GM12878 (cell line): ENCODE measurements at regions not wholly inside any gene's neighbourhood (a gene's known extent, or its start where the extent isn't known, plus 50 kb on each side); places are given as distances from the start of the nearest gene placed in this dataset.

Source experiments
- ATAC-seq: fragments of 200-7000 bp; cut with Tn5 transposase; 3 replicates; pipeline ENCODE4 v1.9.1; 2020; ENCODE audit warnings: mild to moderate bottlenecking, moderate library complexity
- BruUV-seq: library from RNA; stranded (reverse); fragments of 400-500 nt; replicated peaks from 2 replicates; lab custom pipeline; 2021; lab: Mats Ljungman, UMichigan
- CTCF ChIA-PET: fragments of 300-600 bp; sonication (Branson Sonifier 250); formaldehyde crosslinking; extraction: SDS; loops from one replicate; lab custom pipeline; 2021; ENCODE audit warnings: inconsistent platforms; lab: Yijun Ruan, JAX
- POLR2A ChIA-PET: fragments of 350-600 bp; formaldehyde crosslinking; extraction: SDS; loops from one replicate; lab custom pipeline; 2021; ENCODE audit warnings: inconsistent platforms; lab: Charles Lee
- RAD21 ChIA-PET: fragments of 300-600 bp; sonication (Branson Sonifier 250); formaldehyde crosslinking; loops from one replicate; lab custom pipeline; 2023; ENCODE audit warnings: antibody characterized with exemption; ENCODE audit not compliant: unreplicated experiment; lab: Charles Lee
- SMC1A ChIA-PET: fragments of 300-600 bp; sonication (Branson Sonifier 250); formaldehyde crosslinking; loops from one replicate; lab custom pipeline; 2023; ENCODE audit not compliant: unreplicated experiment, uncharacterized antibody; lab: Charles Lee
- DNase-seq: peaks from one replicate; pipeline ENCODE4 v3.0.0-alpha.2; 2011; ENCODE audit warnings: low read depth, low spot score
- FAIRE-seq: peaks from 3 replicates; lab custom pipeline; 2011; peaks lifted over from hg19 to GRCh38; lab: Jason Lieb, UNC
- H2AFZ ChIP-seq: 2 replicates; pipeline ENCODE4 v1.6.0; 2011; ENCODE audit warnings: low read depth, low read length, control low read depth; ENCODE audit not compliant: control insufficient read depth
- H3K27ac ChIP-seq: 2 replicates; pipeline ENCODE4 v1.5.1; 2011; ENCODE audit warnings: control low read depth; ENCODE audit not compliant: control insufficient read depth, insufficient read depth
- H3K27me3 ChIP-seq, 2 experiments: replicated peaks in 1 of 2; 2 replicates each; pipeline versions ENCODE4 v1.6.0 to v1.6.1; 2011; ENCODE audit warnings: low read length in 1 of 2; ENCODE audit not compliant: control insufficient read depth in 2 of 2, insufficient read depth in 2 of 2
- H3K36me3 ChIP-seq, 2 experiments: 2 replicates each; pipeline ENCODE4 v1.5.1; 2011; ENCODE audit warnings: low read length in 1 of 2; ENCODE audit not compliant: control insufficient read depth in 2 of 2, insufficient read depth in 2 of 2
- H3K4me1 ChIP-seq: 2 replicates; pipeline ENCODE4 v1.6.1; 2011; ENCODE audit warnings: mild to moderate bottlenecking, low read length, moderate library complexity, mixed read lengths; ENCODE audit not compliant: control insufficient read depth, insufficient read depth
- H3K4me2 ChIP-seq: 2 replicates; pipeline ENCODE4 v1.6.0; 2011; ENCODE audit warnings: control low read depth; ENCODE audit not compliant: control insufficient read depth, insufficient read depth
- H3K4me3 ChIP-seq: fragments of 200-600 bp; sonication (generic); 2 replicates; pipeline ENCODE4 v1.5.1; 2016
- H3K79me2 ChIP-seq: 2 replicates; pipeline ENCODE4 v1.6.0; 2011; ENCODE audit warnings: low read length; ENCODE audit not compliant: control insufficient read depth, insufficient read depth
- H3K9ac ChIP-seq: 2 replicates; pipeline ENCODE4 v1.8.0; 2011; ENCODE audit warnings: low read length, control low read depth, mixed read lengths; ENCODE audit not compliant: control insufficient read depth, insufficient read depth
- H3K9me3 ChIP-seq: replicated peaks from 3 replicates; pipeline ENCODE4 v1.5.1; 2011; ENCODE audit warnings: mild to moderate bottlenecking, low read length; ENCODE audit not compliant: control insufficient read depth, insufficient read depth
- H4K20me1 ChIP-seq: 2 replicates; pipeline ENCODE4 v1.6.0; 2011; ENCODE audit not compliant: control insufficient read depth, insufficient read depth
- ASH2L ChIP-seq: fragments of 300-600, 200-600 bp; sonication (generic); IDR thresholded peaks from 2 replicates; pipeline ENCODE4 v1.6.1; 2017; ENCODE audit warnings: low read depth, mild to moderate bottlenecking, borderline replicate concordance
- CREM ChIP-seq: IDR thresholded peaks from 2 replicates; pipeline ENCODE4 v1.6.1; 2014; ENCODE audit warnings: antibody characterized with exemption, low read depth
- EZH2 ChIP-seq: IDR thresholded peaks from 2 replicates; pipeline ENCODE4 v1.6.1; 2012; ENCODE audit warnings: low read depth, mild to moderate bottlenecking, control low read depth, inconsistent platforms, low read length, borderline replicate concordance; ENCODE audit not compliant: control insufficient read depth
- FOXK2 ChIP-seq: fragments of 450-650 bp; IDR thresholded peaks from 2 replicates; pipeline ENCODE4 v1.6.1; 2017; ENCODE audit warnings: mild to moderate bottlenecking, moderate library complexity
- HDAC2 ChIP-seq: fragments of 200-600 bp; sonication (generic); IDR thresholded peaks from 2 replicates; pipeline ENCODE4 v1.6.1; 2017
- KAT2A ChIP-seq: conservative IDR thresholded peaks from 2 replicates; pipeline ENCODE4 v1.6.1; 2011; ENCODE audit warnings: low read depth, low read length; ENCODE audit not compliant: control insufficient read depth
- MEF2B ChIP-seq: fragments of 450-650 bp; IDR thresholded peaks from 2 replicates; pipeline ENCODE4 v1.6.1; 2018; ENCODE audit warnings: mild to moderate bottlenecking, moderate library complexity; ENCODE audit not compliant: partially characterized antibody, poor library complexity, severe bottlenecking
- MYC ChIP-seq: IDR thresholded peaks from 2 replicates; pipeline ENCODE4 v1.6.1; 2011; ENCODE audit warnings: mild to moderate bottlenecking, low read length, moderate library complexity, inconsistent platforms; ENCODE audit not compliant: insufficient read depth, insufficient replicate concordance, insufficient read length, severe bottlenecking
- RCOR1 ChIP-seq: conservative IDR thresholded peaks from 2 replicates; pipeline ENCODE4 v1.6.1; 2012; ENCODE audit warnings: low read depth, low read length, improper control_type of control experiment
- SIN3A ChIP-seq: IDR thresholded peaks from 2 replicates; pipeline ENCODE4 v1.6.1; 2012; ENCODE audit warnings: low read depth, low read length, improper control_type of control experiment
- SPI1 ChIP-seq: IDR thresholded peaks from 2 replicates; pipeline ENCODE4 v1.6.1; 2011; ENCODE audit warnings: low read depth, mild to moderate bottlenecking, low read length, moderate library complexity, borderline replicate concordance; ENCODE audit not compliant: insufficient read depth
- SRF ChIP-seq, 2 experiments: IDR thresholded peaks; 2 replicates each; pipeline ENCODE4 v1.6.1; 2011; ENCODE audit warnings: low read depth in 2 of 2, low read length in 2 of 2, mild to moderate bottlenecking in 1 of 2, moderate library complexity in 1 of 2
- ZNF24 ChIP-seq: fragments of 450-650 bp; IDR thresholded peaks from 2 replicates; pipeline ENCODE4 v1.6.1; 2017; ENCODE audit warnings: antibody characterized with exemption, mild to moderate bottlenecking
- WGBS: methylation state at CpG from one replicate; pipeline ENCODE4 v1.1.6; 2016; ENCODE audit warnings: low lambda C conversion rate; ENCODE audit not compliant: insufficient replicate concordance, insufficient coverage; ENCODE audit errors: missing lambda C conversion rate; 5-methylcytosine and 5-hydroxymethylcytosine counted together
- in situ Hi-C: fragments of 300-500 bp; cut with MboI; formaldehyde crosslinking; loops from 9 replicates; pipeline ENCODE4 v1.14.3; 2018; ENCODE audit warnings: mixed read lengths
- intact Hi-C: fragments of 100-400 bp; cut with micrococcal nuclease; formaldehyde crosslinking; loops from one replicate; pipeline ENCODE4 v1.14.2; 2022; ENCODE audit not compliant: unreplicated experiment
- TF ChIP-seq, protein P1 (sequence below): fragments of 450-650 bp; IDR thresholded peaks from 2 replicates; pipeline ENCODE4 v1.6.1; 2017; ENCODE audit warnings: low read depth, mild to moderate bottlenecking, moderate library complexity
- TF ChIP-seq, protein P2 (sequence below): IDR thresholded peaks from 2 replicates; pipeline ENCODE4 v1.6.1; 2011; ENCODE audit warnings: low read depth, mild to moderate bottlenecking, low read length, moderate library complexity, borderline replicate concordance; ENCODE audit errors: extremely low read depth
- TF ChIP-seq, protein P3 (sequence below): fragments of 450-650 bp; IDR thresholded peaks from 2 replicates; pipeline ENCODE4 v1.6.1; 2017; ENCODE audit warnings: antibody characterized with exemption, mild to moderate bottlenecking, moderate library complexity
- TF ChIP-seq, protein P4 (sequence below): IDR thresholded peaks from 2 replicates; pipeline ENCODE4 v1.6.1; 2012; ENCODE audit warnings: low read length, inconsistent platforms

DNA sequence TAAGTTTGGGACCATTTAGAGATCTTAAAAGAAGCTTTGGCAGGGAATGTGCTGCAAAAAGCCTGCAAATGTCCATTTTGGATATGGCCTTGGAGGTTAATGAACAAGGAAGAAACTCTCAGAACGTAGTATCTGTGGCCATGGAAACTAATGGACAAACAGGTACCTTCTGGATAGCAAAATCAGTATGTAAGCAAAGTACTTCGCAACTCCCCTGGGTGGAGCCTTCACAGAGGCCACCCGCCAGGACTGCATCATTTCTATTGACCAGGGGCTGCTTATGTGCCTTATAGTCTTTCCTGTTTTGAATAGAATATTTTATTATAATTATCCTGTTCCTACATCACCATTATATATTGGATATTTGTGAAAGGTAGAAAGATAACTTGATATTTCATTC lies 510.8 kb upstream of the SYNCRIP start:
- DNase-seq (no peak), FAIRE-seq (no peak), ATAC-seq (no peak)
- H3K4me2 ChIP-seq, result no peak overlapping the region
- no peaks in the 10 kb centered on the region for H3K4me1 ChIP-seq
- no peaks in the 10 kb centered on the region for H3K27me3 ChIP-seq
- WGBS, result 22% methylated on average over 3 of the region's 3 CpGs
- H4K20me1 ChIP-seq, result no peaks in the 10 kb centered on the region
- no peak overlapping the region for H3K4me3 ChIP-seq
- no peak overlapping the region for H3K9ac ChIP-seq
- no peaks in the 10 kb centered on the region for H3K79me2 ChIP-seq
- H2AFZ ChIP-seq, result no peak overlapping the region
- no peaks in the 10 kb centered on the region for H3K36me3 ChIP-seq
- SMC1A ChIA-PET, result no interaction called here
- CTCF ChIA-PET, result no interaction called here
- RAD21 ChIA-PET, result no interaction called here
- BruUV-seq, result no TSS peak
- no peaks in the 10 kb centered on the region for H3K9me3 ChIP-seq
- no peak overlapping the region for H3K27ac ChIP-seq
- POLR2A ChIA-PET, result no interaction called here
- intact Hi-C loops (no loop called here), in situ Hi-C loops (no loop called here)
- TF ChIP-seq MEF2B (no peak), ASH2L (no peak), KAT2A (no peak), MYC (no peak), CREM (no peak), FOXK2 (no peak), RCOR1 (no peak), EZH2 (no peak), ZNF24 (no peak), SRF (IDR thresholded peaks at IDR 0.05; ENCODE audit: low read depth in 2 of 2, low read length in 2 of 2) (no peak), HDAC2 (no peak), SIN3A (no peak), SPI1 (no peak)
- TF ChIP-seq, protein P1, sequence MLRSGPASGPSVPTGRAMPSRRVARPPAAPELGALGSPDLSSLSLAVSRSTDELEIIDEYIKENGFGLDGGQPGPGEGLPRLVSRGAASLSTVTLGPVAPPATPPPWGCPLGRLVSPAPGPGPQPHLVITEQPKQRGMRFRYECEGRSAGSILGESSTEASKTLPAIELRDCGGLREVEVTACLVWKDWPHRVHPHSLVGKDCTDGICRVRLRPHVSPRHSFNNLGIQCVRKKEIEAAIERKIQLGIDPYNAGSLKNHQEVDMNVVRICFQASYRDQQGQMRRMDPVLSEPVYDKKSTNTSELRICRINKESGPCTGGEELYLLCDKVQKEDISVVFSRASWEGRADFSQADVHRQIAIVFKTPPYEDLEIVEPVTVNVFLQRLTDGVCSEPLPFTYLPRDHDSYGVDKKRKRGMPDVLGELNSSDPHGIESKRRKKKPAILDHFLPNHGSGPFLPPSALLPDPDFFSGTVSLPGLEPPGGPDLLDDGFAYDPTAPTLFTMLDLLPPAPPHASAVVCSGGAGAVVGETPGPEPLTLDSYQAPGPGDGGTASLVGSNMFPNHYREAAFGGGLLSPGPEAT, result no peak
- TF ChIP-seq, protein P2, sequence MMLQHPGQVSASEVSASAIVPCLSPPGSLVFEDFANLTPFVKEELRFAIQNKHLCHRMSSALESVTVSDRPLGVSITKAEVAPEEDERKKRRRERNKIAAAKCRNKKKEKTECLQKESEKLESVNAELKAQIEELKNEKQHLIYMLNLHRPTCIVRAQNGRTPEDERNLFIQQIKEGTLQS, result no peak
- TF ChIP-seq, protein P3, sequence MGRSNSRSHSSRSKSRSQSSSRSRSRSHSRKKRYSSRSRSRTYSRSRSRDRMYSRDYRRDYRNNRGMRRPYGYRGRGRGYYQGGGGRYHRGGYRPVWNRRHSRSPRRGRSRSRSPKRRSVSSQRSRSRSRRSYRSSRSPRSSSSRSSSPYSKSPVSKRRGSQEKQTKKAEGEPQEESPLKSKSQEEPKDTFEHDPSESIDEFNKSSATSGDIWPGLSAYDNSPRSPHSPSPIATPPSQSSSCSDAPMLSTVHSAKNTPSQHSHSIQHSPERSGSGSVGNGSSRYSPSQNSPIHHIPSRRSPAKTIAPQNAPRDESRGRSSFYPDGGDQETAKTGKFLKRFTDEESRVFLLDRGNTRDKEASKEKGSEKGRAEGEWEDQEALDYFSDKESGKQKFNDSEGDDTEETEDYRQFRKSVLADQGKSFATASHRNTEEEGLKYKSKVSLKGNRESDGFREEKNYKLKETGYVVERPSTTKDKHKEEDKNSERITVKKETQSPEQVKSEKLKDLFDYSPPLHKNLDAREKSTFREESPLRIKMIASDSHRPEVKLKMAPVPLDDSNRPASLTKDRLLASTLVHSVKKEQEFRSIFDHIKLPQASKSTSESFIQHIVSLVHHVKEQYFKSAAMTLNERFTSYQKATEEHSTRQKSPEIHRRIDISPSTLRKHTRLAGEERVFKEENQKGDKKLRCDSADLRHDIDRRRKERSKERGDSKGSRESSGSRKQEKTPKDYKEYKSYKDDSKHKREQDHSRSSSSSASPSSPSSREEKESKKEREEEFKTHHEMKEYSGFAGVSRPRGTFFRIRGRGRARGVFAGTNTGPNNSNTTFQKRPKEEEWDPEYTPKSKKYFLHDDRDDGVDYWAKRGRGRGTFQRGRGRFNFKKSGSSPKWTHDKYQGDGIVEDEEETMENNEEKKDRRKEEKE, result no peak
- TF ChIP-seq, protein P4, sequence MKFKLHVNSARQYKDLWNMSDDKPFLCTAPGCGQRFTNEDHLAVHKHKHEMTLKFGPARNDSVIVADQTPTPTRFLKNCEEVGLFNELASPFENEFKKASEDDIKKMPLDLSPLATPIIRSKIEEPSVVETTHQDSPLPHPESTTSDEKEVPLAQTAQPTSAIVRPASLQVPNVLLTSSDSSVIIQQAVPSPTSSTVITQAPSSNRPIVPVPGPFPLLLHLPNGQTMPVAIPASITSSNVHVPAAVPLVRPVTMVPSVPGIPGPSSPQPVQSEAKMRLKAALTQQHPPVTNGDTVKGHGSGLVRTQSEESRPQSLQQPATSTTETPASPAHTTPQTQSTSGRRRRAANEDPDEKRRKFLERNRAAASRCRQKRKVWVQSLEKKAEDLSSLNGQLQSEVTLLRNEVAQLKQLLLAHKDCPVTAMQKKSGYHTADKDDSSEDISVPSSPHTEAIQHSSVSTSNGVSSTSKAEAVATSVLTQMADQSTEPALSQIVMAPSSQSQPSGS, result no peak
